GM21360 (cell line): ENCODE measurements at regions not wholly inside any gene's neighbourhood (a gene's known extent, or its start where the extent isn't known, plus 50 kb on each side); places are given as distances from the start of the nearest gene placed in this dataset.

Source experiments
- ATAC-seq: cut with Tn5 transposase; IDR thresholded peaks from one replicate; pipeline ENCODE4 v1.9.1; 2021; ENCODE audit warnings: mild to moderate bottlenecking, moderate library complexity; ENCODE audit not compliant: unreplicated experiment

DNA sequence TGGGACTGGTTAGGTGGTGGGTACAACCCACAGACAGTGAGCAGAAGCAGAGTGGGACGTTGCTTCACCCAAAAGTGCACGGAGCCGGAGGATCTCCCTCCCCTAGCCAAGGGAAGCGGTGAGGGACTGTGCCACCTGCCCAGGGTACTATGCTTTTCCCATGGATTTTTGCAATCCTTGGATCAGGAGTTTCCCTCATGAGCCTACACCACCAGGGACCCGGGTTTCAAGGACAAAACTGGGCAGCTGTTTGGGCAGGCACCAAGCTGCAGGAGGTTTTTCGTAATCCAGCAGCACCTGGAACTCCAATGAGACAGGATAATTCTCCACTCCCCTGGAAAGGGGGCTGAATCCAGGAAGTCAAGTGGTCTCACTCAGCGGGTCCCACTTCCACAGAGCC, 209.1 kb upstream of the CXCL12 start:
- ATAC-seq, result no peak

DNA sequence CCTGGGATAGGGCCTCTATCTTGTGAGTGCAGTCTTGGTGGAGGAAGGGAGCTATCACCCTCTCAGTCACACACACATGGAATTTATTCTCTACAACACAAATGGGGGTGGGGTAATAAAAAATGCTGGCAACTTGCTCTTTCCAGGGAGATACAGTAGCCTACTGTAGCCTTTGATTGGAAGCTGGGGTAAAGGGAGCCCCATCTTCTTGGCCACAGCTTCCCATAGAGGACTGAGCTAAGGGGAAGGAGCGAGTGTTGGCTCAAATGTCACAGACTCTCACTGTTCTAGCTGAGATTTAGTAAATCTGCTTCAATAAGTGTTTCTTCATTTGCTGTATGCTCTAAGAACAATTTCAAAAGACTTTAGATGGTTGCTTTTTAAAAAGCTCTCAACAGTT, 222.2 kb upstream of the CXCL12 start:
- ATAC-seq, result no peak

DNA sequence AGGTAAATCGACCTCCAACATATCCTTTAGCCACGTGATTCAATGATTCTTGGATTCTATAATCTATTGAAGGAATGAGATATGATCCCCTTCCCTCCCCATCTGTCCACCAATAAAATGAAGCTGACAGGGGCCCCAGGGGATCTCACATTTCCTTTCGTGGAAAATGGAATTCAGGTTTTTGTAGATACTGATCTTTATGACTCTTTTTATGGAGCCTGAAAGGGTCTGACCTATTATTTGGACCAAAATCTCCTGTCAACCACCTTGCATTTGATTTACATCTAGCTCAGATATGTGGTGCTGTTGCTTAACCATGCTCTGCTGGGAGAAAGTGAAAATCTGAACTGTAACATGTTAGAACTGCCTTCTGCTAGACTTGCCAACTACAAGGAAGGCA, 234.0 kb upstream of the CXCL12 start:
- no peak for ATAC-seq

DNA sequence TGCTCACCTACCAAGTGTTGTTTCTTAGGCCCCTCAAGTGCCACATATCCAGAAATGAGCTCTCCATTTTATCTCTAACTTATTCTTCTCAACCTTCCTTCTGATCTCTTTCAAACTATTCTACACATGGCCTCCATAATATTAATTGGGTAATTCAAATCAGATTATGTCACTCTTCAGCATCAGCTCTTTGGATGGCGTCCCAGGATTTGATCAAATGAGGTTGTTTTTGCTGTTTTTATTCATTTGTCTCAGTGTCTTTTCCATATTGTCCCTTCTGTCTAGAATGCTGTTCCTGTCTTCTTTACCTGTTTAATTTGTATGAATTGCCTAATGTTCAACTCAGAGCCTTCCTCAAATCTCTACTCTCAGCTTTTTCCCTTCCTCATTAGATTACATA, 234.6 kb upstream of the CXCL12 start:
- ATAC-seq, result no peak

DNA sequence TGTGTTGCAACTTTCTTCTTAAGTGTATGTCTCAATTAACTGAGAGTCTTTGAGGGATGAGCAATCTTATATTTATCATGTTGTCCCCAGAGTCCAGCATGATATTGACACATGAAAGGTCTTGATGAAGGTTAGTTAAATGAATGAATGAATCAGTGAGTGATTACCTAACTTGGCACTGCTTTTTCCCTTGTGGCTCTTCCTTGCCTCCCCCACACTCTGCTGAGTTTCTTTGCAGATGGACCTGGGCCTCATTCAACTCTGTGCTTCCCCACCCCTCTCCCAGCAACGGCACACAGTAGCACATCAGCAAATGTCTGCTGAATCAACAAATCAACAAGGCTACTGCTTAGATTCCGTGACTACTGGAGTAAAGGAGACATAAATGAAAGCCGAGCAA, 235.1 kb upstream of the CXCL12 start:
- ATAC-seq, result no peak

DNA sequence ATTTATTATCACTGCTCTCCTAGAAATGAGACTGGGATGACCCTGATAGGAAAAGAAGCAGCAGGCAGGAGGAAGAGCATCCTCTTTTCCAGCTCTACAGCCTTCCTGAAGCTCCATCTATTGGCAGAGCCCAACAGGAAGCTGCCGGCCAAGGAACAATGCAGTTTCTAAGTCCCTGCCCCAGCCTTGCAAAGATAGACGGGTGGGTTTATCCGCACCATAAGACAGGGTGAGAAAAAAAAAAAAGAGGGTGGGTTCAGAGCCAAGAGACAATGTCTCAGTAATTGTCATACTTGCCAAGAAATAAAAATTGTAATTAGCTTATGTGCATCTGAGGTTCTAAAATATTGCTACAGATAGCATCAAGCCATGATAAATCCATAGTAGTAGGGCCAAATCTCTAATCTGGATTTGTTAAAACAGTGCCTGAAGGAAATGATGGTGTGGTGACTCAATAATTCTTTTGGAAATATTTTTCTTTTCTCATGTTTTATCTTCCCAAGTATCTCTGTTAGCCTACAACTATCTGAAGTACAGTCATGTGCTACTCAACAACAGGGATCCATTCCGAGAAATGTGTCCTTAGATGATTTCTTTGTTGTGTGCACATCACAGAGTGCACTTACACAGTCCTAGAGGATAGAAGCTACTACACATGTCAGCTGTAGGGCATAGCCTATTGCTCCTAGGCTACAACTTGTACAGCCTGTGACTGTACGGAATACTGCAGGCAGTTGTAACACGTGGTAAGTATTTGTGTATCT, 242.9 kb upstream of the CXCL12 start:
- no peak for ATAC-seq

DNA sequence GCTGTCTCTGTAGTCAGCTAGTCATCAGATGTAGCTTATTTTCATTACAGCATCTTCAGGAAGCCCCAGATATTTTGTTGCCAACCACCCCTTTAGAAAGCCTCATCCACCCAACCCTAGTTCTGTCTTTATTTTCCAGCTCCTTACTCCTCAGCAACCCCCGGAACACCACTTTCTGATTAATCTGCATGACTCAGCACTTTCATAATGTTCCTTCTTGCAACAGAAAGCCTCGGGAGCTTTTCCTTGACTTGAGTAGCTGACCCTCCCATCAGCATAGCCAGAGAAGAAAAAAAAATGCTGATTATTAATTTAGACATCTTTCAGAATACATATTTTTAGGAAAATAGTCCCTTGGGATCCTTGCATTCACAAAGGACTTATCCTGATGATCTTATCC, 244.0 kb upstream of the CXCL12 start:
- no peak for ATAC-seq

DNA sequence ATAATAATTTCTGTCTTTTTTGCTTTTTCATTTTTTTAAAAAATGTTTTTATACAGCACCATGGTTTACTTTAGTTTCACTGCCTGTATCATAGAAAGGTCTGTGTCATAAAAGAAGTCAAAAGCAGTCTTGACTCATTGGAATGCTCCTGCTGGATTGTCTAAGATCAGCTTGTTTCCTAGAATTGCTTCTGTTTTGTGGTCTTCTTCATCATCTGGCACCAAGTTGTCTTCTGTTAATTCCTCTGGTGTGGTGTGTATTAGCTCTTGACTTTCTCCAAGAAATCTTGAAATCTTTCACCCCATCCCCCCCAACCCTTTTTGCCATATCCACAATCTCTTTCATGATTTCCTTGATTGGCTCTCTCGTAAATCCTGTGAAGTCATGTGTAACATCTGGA, 250.3 kb upstream of the CXCL12 start:
- ATAC-seq, result no peak

DNA sequence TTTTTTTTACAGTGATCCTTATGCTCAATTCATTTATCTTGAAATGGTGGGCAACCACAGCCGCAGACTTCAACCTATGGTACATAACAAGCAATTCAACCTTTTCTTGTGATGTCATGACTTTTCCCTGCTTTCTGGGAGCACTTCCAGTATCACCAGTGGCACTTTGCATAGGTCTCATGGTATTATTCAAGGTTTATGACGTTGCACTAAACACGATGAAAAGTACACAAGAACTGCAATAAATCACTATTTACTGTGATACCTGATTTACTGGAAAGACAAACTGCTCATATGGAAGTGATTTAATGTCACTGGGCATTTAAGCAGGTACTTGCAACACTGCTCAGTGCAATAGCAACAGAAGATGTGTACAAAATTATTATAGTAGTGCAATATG, 251.7 kb upstream of the CXCL12 start:
- no peak for ATAC-seq

DNA sequence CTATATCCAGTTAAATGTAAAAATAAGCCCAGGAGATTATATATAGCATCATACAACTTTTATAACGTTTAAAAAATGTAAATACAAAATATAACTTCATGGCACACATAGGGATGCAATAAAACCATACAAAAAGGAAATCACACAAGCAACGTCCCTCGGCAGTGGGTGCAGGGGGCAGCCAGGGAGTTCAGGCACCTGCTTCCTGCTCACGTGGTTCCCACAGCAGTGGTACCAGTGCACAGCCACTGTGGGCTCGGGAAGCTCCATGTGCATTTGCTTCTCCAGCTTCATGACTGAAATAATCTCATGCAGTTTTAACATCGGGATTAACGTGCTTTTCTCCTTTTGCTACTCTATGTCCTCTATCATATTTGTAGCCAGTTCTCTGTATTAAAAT, 255.5 kb upstream of the CXCL12 start:
- ATAC-seq, result no peak

DNA sequence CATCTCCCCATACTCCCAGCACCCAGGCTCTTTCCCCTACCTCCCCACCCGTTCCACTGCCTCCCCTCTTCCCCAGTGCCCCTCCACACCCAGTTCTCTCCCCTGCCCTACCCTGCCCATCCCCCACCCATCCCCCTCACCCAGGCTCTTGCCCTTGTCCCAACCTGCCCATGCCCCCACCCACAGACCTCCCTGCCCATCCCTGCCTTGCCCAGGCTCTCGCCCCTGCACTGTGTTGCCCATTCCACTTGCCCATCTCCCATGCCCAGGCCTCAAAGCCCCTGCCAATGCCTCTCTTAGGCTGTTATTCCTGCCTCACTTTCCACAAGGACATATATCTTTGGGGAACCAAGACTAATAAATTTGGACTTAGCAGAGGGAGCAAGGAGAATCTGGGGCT, 262.6 kb upstream of the CXCL12 start:
- no peak for ATAC-seq

DNA sequence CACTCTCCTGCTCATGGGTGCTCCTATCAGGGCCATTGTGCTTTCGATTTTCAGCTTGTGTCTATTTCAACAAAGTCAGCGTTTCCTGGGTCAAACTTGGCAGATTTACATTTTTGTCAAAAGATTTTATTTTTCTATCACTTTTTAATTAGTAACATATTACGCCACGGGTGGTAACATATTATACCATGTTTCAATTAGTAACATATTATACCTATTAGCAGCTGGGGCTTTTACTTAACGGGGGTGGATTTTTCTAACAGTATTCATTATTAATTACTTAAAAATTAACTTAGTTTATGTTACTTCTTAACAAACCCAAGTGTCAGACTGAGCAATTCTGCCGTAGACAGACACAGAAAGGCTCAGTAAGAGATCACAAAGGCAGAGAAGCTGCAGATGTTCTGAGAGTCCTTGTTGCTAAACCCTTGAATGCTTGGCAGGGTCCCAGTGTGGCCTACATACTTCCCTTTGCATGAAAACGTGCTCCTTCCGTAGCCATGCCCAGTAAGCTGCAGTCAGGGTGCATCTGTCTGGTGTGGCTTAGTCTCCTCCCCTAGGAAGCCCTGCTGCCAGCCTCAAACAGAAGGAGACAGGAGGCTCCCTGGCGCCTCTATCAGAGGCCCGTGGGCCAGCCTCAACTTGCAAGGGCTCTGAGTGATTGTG, 263.1 kb upstream of the CXCL12 start:
- ATAC-seq, result no peak

DNA sequence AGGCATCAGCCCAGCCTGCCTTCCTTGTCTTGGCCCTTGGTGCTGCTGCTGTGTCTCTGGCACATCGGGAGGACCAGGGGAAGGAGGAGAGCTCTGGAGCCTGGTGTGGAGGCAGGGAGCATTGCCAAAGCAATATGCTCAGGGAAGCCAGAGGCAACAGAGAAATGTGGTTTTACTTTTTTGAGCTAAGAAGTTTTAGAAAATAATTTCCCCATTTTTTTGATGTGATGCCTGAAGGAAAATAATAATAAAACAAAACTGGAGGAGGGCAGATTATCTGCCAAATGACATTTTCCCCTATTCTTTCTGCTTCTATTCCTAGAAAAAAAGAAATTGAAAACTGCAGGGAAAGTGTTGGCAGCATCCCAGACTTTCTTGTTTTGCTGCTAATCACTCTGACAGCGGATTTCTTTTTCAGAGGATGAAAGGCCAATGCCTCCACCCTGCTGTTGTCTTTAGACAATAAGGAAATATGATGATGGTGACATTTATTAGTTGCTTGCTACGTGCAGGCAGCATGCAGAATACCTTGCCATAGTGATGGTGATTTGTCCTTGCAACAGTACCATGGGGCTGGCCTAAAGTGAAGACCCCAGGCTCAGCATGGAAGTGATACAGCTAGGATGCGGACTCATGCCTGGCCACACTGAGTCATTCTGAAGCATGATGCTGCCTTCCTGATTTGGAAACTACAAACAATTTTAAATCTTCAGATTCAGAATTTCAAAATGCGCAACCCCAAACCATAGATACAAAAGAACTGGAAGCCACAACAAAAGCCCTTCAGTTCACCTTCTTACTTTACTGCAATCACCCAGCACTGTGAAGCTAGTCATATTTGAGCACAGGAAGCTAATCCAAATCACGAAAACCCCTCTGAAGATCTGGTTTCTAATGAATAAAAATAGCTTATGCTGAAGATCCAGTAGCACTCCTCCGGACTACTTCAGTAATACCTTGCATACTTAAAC, 260.2 kb upstream of the TMEM72 start:
- ATAC-seq, result no peak

DNA sequence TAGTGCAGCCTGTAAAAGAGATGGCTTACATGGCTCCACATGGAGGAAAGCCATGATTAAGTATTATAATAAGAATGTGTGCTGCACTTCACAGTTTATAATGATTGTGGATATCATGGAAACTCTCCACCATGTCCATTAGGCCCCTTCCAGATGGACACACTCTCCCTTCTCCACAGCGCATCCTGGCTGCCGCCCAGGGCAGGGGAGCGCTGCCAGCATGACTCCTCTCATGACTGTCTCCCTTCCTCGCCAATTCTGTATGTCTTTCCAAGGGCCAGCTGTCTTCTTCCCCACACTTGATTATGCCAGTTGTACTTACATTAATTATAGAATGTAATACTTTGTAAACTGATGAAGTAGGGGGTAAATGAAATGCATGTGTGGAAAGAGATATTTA, 259.3 kb upstream of the TMEM72 start:
- no peak for ATAC-seq

DNA sequence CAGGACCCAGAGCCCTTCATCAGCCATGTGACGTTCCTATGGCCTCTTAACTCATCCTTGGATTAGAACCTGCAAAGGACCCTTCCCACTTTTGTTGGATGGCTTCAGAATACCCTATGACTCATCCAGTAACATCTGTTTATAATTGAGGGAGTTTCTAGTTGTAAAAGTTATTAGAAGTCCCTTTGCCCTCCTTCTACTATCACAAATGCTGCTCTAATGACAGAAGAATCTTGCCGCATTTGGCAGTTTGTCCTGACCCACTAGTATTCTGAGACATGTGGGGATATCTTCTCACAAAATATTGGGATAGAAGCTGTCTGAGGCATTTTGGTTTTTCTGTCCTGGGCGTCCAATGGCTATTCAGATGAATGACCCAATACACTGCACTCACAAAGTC, 251.8 kb upstream of the TMEM72 start:
- no peak for ATAC-seq

DNA sequence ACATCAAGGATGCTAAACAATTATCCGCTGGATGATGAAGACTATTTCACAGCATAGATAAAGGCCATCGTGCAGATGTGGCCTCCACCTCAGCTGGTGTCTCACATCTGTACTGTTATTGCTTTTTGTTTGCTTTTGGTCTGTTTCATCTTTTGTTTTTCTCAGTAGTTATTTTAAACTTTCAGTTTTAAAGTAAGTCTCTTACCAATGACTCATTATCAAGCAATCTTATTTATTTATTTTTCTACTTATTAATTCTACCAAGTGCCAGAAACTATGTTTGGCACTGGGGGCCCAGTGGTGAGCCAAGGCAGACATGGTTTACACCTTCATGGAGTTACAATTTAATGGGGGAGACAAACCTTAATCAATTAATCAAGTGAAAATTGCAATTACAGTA, 250.9 kb upstream of the TMEM72 start:
- no peak for ATAC-seq

DNA sequence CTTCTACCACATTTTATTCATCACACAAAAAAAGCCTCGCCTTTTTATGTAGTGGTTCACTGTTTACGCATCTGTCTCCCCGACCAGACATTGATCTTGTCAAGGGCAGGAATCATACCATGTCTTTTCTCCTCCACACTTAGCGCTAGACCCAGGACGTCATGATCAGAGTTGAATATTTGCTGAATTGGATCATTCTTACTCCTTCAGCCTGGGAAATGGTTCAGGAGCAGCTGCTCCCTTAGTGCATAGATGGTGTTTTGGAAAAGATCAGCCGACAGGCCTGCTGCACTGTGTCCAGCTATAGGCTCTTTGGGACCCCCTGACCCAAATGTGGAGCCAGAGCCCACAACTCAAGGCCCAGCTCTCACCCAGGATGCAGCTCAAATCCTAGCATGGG, 249.1 kb upstream of the TMEM72 start:
- ATAC-seq, result no peak

DNA sequence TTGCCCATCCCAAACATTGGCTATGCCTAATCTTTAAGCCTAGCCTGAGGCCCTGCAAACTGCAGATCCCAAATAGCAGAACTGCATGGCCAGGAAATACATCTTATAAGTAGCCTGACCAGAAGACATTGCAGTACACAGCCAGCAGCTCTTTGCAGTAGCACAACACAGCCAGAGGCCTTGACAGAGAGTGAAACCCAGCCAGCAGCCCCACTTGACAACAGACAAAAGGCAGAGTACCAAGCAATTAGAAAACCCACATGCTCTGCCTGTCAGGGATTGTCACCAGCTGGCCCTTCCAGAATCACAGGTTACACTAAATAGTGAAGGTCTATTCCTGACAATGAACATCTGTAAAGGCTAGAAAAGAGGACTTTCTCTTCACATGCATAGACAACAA, 242.8 kb upstream of the TMEM72 start:
- ATAC-seq, result no peak

DNA sequence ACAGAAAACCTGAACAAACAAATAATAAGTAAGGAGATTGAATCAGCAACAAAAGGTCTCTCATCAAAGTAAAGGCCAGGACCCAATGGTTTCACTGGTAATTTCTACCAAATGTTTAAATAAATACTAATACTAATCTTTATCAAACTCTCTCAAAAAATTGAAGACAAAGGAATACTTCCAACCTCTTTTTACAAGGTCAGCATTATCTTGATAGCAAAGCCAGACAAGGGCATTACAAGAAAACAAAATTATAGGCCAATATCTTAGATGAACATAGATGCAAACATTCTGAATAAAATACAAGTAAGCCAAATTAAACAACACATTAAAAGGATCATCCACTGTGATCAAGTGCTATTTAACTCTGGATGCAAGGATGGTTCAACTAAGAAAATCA, 239.8 kb upstream of the TMEM72 start:
- ATAC-seq, result no peak

DNA sequence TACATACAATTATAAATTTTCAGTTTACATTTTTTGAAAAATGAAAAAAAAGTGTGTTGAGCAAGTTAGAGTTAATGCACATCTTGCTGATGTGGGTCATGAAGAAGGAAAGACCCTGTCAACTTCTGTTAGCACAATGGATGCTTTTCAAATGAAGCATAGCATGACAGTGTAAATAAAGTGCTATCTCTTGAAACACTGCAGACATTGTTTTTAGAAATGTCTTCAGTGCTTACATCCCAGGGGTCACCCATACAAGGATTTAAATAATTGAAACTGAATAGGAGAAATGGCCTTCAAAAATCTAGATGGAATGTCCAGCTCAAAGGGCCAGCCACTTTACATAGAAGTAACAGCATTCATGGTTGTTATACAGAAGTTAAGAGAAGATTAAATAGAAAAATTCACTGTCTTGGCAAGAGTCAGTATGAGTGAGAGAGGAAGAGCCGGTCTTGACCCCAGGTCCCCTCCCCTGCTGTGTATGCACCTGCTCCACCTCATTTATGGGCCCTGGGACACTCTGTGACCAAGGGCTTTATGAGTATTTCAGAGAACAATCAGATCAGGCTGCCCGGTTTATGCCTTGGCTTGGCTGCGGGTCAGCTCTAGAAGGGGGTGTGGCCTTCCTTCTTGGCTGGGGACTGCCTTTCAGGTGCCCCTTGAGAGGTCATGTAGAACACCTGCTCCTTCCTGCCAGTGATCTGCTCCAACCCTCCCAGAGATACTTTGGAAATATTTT, 237.7 kb upstream of the TMEM72 start:
- no peak for ATAC-seq
